Thyroid gland (tissue), 4 donors: ENCODE measurements at regions not wholly inside any gene's neighbourhood (a gene's known extent, or its start where the extent isn't known, plus 50 kb on each side); places are given as distances from the start of the nearest gene placed in this dataset.

Source experiments
- CTCF ChIP-seq, 6 experiments: fragments of 200-600 bp in 3 of 6; fragments of 450-650 bp in 3 of 6; sonication (generic) in 3 of 6; IDR thresholded peaks; one replicate each; pipeline ENCODE4 v1.5.1; 2016 to 2019; ENCODE audit warnings: antibody characterized with exemption in 6 of 6, mild to moderate bottlenecking in 2 of 6, inconsistent platforms in 1 of 6, moderate library complexity in 1 of 6
- POLR2A ChIP-seq, 2 donors: fragments of 450-650 bp; IDR thresholded peaks; one replicate each; pipeline ENCODE4 v1.6.1; 2017; ENCODE audit warnings: antibody characterized with exemption in 2 of 2, mild to moderate bottlenecking in 2 of 2, moderate library complexity in 1 of 2

- TF ChIP-seq POLR2A (IDR thresholded peaks at IDR 0.05): no peak
- no peak for TF ChIP-seq CTCF (IDR thresholded peaks at IDR 0.05)
These were observed 52.7 kb upstream of the TMEM17 start for GRCh38 chr2:62558743-62559142.
